ENCODE measurements at regions not wholly inside any gene's neighbourhood (a gene's known extent, or its start where the extent isn't known, plus 50 kb on each side); places are given as distances from the start of the nearest gene placed in this dataset.

DNA sequence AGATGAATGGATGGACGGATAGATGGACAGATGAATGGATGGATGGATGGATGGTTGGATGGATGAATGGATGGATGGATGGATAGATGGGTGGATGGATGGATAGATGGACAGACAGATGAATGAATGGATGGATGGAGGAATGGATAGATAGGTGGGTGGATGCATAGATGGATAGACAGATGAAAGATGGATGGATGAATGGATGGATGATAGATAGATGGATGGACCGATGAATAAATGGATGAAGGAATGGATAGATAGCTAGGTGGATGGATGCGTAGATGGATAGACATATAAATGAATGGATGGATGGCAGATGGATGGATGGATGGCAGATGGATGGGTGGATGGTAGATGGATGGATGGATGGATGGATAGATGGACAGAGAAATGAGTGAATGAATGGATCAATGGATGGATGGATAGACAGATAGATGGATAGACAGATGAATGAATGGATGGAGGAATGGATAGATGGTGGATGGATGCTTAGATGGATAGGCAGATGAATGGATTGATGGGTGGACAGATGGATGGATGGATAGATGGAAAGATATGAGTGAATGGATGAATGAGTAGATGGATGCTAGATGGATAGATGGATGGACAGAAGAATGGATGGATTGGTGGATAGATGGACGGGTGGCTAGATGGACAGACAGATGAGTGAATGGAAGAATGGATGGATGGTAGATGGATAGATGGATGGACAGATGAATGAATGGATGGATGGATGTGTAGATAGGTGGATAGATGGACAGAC, 167.9 kb downstream of the TRIM43 start:
- no peaks in the 10 kb centered on the region for H3K9me1 ChIP-seq (replicated peaks; ENCODE audit: control insufficient read depth, extremely low read depth, insufficient read depth, low read length)
- H3K9me3 ChIP-seq (replicated peaks; ENCODE audit: control insufficient read depth, insufficient read depth, low read length): no peaks in the 10 kb centered on the region
- no peak for TF ChIP-seq GATA2 (IDR thresholded peaks at IDR 0.05; ENCODE audit: insufficient read depth, insufficient read length, low read depth, low read length)
- TF ChIP-seq, protein P1, sequence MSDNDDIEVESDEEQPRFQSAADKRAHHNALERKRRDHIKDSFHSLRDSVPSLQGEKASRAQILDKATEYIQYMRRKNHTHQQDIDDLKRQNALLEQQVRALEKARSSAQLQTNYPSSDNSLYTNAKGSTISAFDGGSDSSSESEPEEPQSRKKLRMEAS (IDR thresholded peaks at IDR 0.05; ENCODE audit: insufficient read depth, insufficient read length): no peak
- no peak for TF ChIP-seq FOS (IDR thresholded peaks at IDR 0.05; ENCODE audit: borderline replicate concordance, insufficient read depth, low read length)
- TF ChIP-seq EZH2 (IDR thresholded peaks at IDR 0.05; ENCODE audit: borderline replicate concordance, low read depth, low read length, severe bottlenecking): no peak
- no peak for TF ChIP-seq POLR2A (IDR thresholded peaks at IDR 0.05; ENCODE audit: low read depth, low read length)
- no peak for TF ChIP-seq JUN (IDR thresholded peaks at IDR 0.05; ENCODE audit: borderline replicate concordance, insufficient read depth, insufficient read length, low read depth)
- no peaks in the 10 kb centered on the region for H3K27me3 ChIP-seq (ENCODE audit: control insufficient read depth in 2 of 2, insufficient read depth in 2 of 2, low read length in 2 of 2)
- DNase-seq (ENCODE audit: low read depth, low spot score) (no peak), FAIRE-seq (no peak)
- H3K4me3 ChIP-seq (replicated peaks in 1 of 3; ENCODE audit: insufficient read depth in 1 of 3, low read depth in 1 of 3, low read length in 3 of 3): no peak overlapping the region
- BruUV-seq (replicated peaks): no TSS peak
- POLR2A ChIA-PET: no interaction called here
- no peaks in the 10 kb centered on the region for H3K36me3 ChIP-seq (ENCODE audit: control insufficient read depth in 2 of 2, extremely low read depth in 1 of 2, insufficient read depth in 2 of 2, low read length in 2 of 2)
- no peaks in the 10 kb centered on the region for H3K79me2 ChIP-seq (ENCODE audit: control insufficient read depth, insufficient read depth, low read length)
- H3K4me1 ChIP-seq (ENCODE audit: control insufficient read depth, extremely low read depth, insufficient read depth, low read length): no peaks in the 10 kb centered on the region
- intact Hi-C loops (cut with micrococcal nuclease) (no loop called here), dilution Hi-C loops (cut with MboI; ENCODE audit: extremely low pct_ligation_motif_present, low sequenced_read_pairs) (no loop called here)
- H4K20me1 ChIP-seq (replicated peaks; ENCODE audit: control insufficient read depth, extremely low read depth, insufficient read depth, low read length): no peaks in the 10 kb centered on the region
- no peak overlapping the region for H2AFZ ChIP-seq (ENCODE audit: low read depth, low read length)
- no peak overlapping the region for H3K9ac ChIP-seq (replicated peaks; ENCODE audit: extremely low read depth, insufficient read depth, low read length)
- CTCF ChIA-PET: no interaction called here
- no peak overlapping the region for H3K27ac ChIP-seq (ENCODE audit: insufficient read depth, low read depth, low read length)
- no peak overlapping the region for H3K4me2 ChIP-seq (ENCODE audit: insufficient read depth, low read length)

DNA sequence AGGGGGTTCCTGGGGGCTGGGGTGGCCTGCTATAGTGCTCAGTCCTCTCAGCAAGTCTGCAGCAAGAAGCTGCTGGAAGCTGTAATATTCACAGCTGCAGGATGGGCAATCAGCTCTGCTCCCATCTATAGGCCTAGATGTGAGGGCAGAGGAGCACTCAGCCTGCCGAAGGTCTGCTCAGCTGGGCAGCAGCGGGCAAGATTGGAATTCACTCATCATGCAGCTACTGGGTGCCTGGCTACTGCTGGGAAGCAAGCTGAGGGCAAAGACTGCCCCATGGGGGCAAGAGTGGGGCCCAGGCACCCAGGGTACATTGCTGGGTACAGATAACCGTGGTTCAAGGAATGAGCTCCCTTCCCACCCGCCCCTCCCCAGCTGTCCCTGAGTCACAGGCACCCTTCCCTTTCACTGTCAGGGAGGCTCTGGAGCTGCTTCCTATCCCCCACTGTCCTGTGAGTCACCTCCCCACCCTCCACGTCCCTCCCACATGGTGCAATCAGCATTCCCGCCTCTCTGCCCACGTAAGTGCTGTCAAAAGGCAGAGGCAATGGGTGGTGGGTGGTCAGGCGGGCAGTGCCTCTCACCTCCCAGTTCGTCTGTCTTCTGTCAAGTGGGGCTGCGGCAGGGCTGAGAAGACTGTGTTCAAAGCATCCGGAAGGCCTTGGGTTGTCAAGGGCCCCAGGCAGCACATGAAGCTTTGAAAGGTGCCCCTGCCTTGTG, 169.2 kb downstream of the TRIM43 start:
- no peaks in the 10 kb centered on the region for H3K4me1 ChIP-seq (ENCODE audit: control insufficient read depth, extremely low read depth, insufficient read depth, low read length)
- H3K9me3 ChIP-seq (replicated peaks; ENCODE audit: control insufficient read depth, insufficient read depth, low read length): no peaks in the 10 kb centered on the region
- intact Hi-C loops (cut with micrococcal nuclease) (no loop called here), dilution Hi-C loops (cut with MboI; ENCODE audit: extremely low pct_ligation_motif_present, low sequenced_read_pairs) (no loop called here)
- no peaks in the 10 kb centered on the region for H4K20me1 ChIP-seq (replicated peaks; ENCODE audit: control insufficient read depth, extremely low read depth, insufficient read depth, low read length)
- no peaks in the 10 kb centered on the region for H3K79me2 ChIP-seq (ENCODE audit: control insufficient read depth, insufficient read depth, low read length)
- TF ChIP-seq, protein P2, sequence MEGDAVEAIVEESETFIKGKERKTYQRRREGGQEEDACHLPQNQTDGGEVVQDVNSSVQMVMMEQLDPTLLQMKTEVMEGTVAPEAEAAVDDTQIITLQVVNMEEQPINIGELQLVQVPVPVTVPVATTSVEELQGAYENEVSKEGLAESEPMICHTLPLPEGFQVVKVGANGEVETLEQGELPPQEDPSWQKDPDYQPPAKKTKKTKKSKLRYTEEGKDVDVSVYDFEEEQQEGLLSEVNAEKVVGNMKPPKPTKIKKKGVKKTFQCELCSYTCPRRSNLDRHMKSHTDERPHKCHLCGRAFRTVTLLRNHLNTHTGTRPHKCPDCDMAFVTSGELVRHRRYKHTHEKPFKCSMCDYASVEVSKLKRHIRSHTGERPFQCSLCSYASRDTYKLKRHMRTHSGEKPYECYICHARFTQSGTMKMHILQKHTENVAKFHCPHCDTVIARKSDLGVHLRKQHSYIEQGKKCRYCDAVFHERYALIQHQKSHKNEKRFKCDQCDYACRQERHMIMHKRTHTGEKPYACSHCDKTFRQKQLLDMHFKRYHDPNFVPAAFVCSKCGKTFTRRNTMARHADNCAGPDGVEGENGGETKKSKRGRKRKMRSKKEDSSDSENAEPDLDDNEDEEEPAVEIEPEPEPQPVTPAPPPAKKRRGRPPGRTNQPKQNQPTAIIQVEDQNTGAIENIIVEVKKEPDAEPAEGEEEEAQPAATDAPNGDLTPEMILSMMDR (IDR thresholded peaks at IDR 0.05; ENCODE audit: extremely low read depth in 1 of 2, insufficient read depth in 1 of 2, low read depth in 1 of 2, low read length in 2 of 2): no peak
- TF ChIP-seq, protein P1 (IDR thresholded peaks at IDR 0.05; ENCODE audit: insufficient read depth, insufficient read length): no peak
- TF ChIP-seq POLR2A (IDR thresholded peaks at IDR 0.05; ENCODE audit: low read depth, low read length) (no peak), EZH2 (IDR thresholded peaks at IDR 0.05; ENCODE audit: borderline replicate concordance, low read depth, low read length, severe bottlenecking) (no peak), POLR2AphosphoS5 (IDR thresholded peaks at IDR 0.05; ENCODE audit: insufficient read depth, low read depth, low read length) (no peak), JUN (IDR thresholded peaks at IDR 0.05; ENCODE audit: borderline replicate concordance, insufficient read depth, insufficient read length, low read depth) (no peak), MYC (IDR thresholded peaks at IDR 0.05; ENCODE audit: low read depth, low read length) (no peak), GATA2 (IDR thresholded peaks at IDR 0.05; ENCODE audit: insufficient read depth, insufficient read length, low read depth, low read length) (no peak), FOS (IDR thresholded peaks at IDR 0.05; ENCODE audit: borderline replicate concordance, insufficient read depth, low read length) (no peak)
- no TSS peak for BruUV-seq (replicated peaks)
- ChIA-PET CTCF (no interaction called here), POLR2A (no interaction called here)
- no peak overlapping the region for H3K4me3 ChIP-seq (replicated peaks in 1 of 3; ENCODE audit: insufficient read depth in 1 of 3, low read depth in 1 of 3, low read length in 3 of 3)
- no peak overlapping the region for H3K27ac ChIP-seq (ENCODE audit: insufficient read depth, low read depth, low read length)
- no peak overlapping the region for H3K9ac ChIP-seq (replicated peaks; ENCODE audit: extremely low read depth, insufficient read depth, low read length)
- no peaks in the 10 kb centered on the region for H3K27me3 ChIP-seq (ENCODE audit: control insufficient read depth in 2 of 2, insufficient read depth in 2 of 2, low read length in 2 of 2)
- no peaks in the 10 kb centered on the region for H3K9me1 ChIP-seq (replicated peaks; ENCODE audit: control insufficient read depth, extremely low read depth, insufficient read depth, low read length)
- FAIRE-seq: no peak
- H3K4me2 ChIP-seq (ENCODE audit: insufficient read depth, low read length): no peak overlapping the region
- no peak for DNase-seq (ENCODE audit: low read depth, low spot score)
- H2AFZ ChIP-seq (ENCODE audit: low read depth, low read length): no peak overlapping the region
- no peaks in the 10 kb centered on the region for H3K36me3 ChIP-seq (ENCODE audit: control insufficient read depth in 2 of 2, extremely low read depth in 1 of 2, insufficient read depth in 2 of 2, low read length in 2 of 2)

Measured in endothelial cell of umbilical vein (primary cell).